Stimulated activated CD8-positive, alpha-beta memory T cell treated with anti-CD3 and anti-CD28 coated beads, Interleukin-2, amount 100 ng/mL, for 48 hours (primary cell): ENCODE measurements at regions not wholly inside any gene's neighbourhood (a gene's known extent, or its start where the extent isn't known, plus 50 kb on each side); places are given as distances from the start of the nearest gene placed in this dataset.

Source experiments
- DNase-seq, 2 donors: peaks; one replicate each; pipeline ENCODE4 v3.0.0-alpha.2; 2020; ENCODE audit warnings: low read depth in 2 of 2

GRCh38 chr2:180463608-180464007 lies 456.5 kb upstream of the CWC22 start:
- DNase-seq = no peak

GRCh38 chr2:180461761-180462160 lies 454.7 kb upstream of the CWC22 start:
- no peak for DNase-seq

- no peak for DNase-seq
Observed at GRCh38 chr2:180456801-180457200, 449.7 kb upstream of the CWC22 start.

GRCh38 chr2:180450841-180451240 lies 443.7 kb upstream of the CWC22 start:
- no peak for DNase-seq

GRCh38 chr2:180449171-180449915 lies 442.2 kb upstream of the CWC22 start:
- no peak for DNase-seq

- DNase-seq = no peak
Observed at GRCh38 chr2:180446492-180446891, 439.4 kb upstream of the CWC22 start.

- no peak for DNase-seq
Observed at GRCh38 chr2:180443888-180444287, 436.8 kb upstream of the CWC22 start.

- no peak for DNase-seq
Observed at GRCh38 chr2:180442860-180443644, 436.0 kb upstream of the CWC22 start.

- no peak for DNase-seq
Observed at GRCh38 chr2:180419212-180419611, 412.1 kb upstream of the CWC22 start.

- no peak for DNase-seq
Observed at GRCh38 chr2:180416627-180417026, 409.5 kb upstream of the CWC22 start.

- no peak for DNase-seq
Observed at GRCh38 chr2:180413336-180413735, 406.2 kb upstream of the CWC22 start.

- no peak for DNase-seq
Observed at GRCh38 chr2:180412219-180412618, 405.1 kb upstream of the CWC22 start.

GRCh38 chr2:180411661-180412060 lies 404.6 kb upstream of the CWC22 start:
- DNase-seq = no peak

- DNase-seq = no peak
Observed at GRCh38 chr2:180406687-180407086, 399.6 kb upstream of the CWC22 start.

GRCh38 chr2:180405520-180405919 lies 398.4 kb upstream of the CWC22 start:
- DNase-seq = no peak

- no peak for DNase-seq
Observed at GRCh38 chr2:180394305-180394704, 387.2 kb upstream of the CWC22 start.

- no peak for DNase-seq
Observed at GRCh38 chr2:180385601-180386201, 378.6 kb upstream of the CWC22 start.

GRCh38 chr2:180376066-180376465 lies 369.0 kb upstream of the CWC22 start:
- DNase-seq = no peak

GRCh38 chr2:180374502-180375281 lies 367.6 kb upstream of the CWC22 start:
- no peak for DNase-seq

- DNase-seq = no peak
Observed at GRCh38 chr2:180370511-180371205, 363.6 kb upstream of the CWC22 start.

GRCh38 chr2:180368881-180369280 lies 361.8 kb upstream of the CWC22 start:
- no peak for DNase-seq
